ENCODE measurements at regions not wholly inside any gene's neighbourhood (a gene's known extent, or its start where the extent isn't known, plus 50 kb on each side); places are given as distances from the start of the nearest gene placed in this dataset.
A peak's percentile ranks its signal among the peaks of the same experiment; 100 is the strongest.

DNA sequence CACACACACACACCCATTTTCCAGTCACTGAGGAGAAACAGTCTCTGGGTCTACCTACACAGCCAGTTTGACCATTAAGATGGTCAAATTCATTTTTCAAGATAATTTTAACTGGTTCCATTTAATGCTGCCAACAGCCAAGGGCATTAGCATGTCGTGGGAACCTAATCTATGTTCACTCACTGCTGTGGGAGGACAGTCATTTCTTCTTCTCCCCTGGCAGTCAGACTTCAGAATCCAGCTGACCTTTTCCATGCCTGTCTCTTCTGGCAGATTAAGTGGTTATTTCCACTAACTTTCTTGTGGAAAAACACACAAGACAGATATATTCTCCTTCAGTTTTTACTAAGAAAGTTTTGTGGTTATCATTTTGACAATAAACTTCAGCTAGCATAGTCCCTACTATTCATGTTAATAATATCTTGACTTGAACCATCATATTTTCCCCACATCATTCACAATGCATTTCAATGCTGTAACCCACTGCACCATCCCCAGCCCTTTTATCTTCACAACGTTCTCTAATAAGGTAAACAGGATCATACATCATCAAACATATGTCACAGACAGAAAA is 82.2 kb downstream of the DAD1 start:
- H3K27me3 ChIP-seq (ENCODE audit: control insufficient read depth, low read length), result no peaks in the 10 kb centered on the region
- peaks cover 81% of the 10 kb centered on the region for H3K79me2 ChIP-seq (ENCODE audit: control insufficient read depth, low read length)
- peaks cover 52% of the 10 kb centered on the region for H3F3A ChIP-seq (ENCODE audit: control insufficient read depth, insufficient read depth)
- H3K9me3 ChIP-seq (ENCODE audit: control insufficient read depth, insufficient read depth, low read length), result no peaks in the 10 kb centered on the region
- no peaks in the 10 kb centered on the region for H3K9me2 ChIP-seq (replicated peaks; ENCODE audit: control insufficient read depth, low read length)
- peaks cover 26% of the 10 kb centered on the region for H3K36me3 ChIP-seq (ENCODE audit: control insufficient read depth, low read length)
- peak overlapping the region; percentile 98 for H3K27ac ChIP-seq (ENCODE audit: low read depth, low read length)
- H3K4me1 ChIP-seq (ENCODE audit: control insufficient read depth, low read length), result peaks cover 96% of the 10 kb centered on the region
- H3K4me2 ChIP-seq (ENCODE audit: low read length), result peak overlapping the region; percentile 90
- H3K4me3 ChIP-seq (ENCODE audit: low read length), result peak overlapping the region; percentile 74
- no peaks in the 10 kb centered on the region for H4K20me1 ChIP-seq (ENCODE audit: control insufficient read depth, insufficient read depth, low read depth, low read length)
- no peak for TF ChIP-seq EZH2phosphoT487 (IDR thresholded peaks at IDR 0.05; ENCODE audit: borderline replicate concordance, low read length)
- TF ChIP-seq, protein P1, sequence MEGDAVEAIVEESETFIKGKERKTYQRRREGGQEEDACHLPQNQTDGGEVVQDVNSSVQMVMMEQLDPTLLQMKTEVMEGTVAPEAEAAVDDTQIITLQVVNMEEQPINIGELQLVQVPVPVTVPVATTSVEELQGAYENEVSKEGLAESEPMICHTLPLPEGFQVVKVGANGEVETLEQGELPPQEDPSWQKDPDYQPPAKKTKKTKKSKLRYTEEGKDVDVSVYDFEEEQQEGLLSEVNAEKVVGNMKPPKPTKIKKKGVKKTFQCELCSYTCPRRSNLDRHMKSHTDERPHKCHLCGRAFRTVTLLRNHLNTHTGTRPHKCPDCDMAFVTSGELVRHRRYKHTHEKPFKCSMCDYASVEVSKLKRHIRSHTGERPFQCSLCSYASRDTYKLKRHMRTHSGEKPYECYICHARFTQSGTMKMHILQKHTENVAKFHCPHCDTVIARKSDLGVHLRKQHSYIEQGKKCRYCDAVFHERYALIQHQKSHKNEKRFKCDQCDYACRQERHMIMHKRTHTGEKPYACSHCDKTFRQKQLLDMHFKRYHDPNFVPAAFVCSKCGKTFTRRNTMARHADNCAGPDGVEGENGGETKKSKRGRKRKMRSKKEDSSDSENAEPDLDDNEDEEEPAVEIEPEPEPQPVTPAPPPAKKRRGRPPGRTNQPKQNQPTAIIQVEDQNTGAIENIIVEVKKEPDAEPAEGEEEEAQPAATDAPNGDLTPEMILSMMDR (IDR thresholded peaks at IDR 0.05; ENCODE audit: low read depth, low read length, poor library complexity, severe bottlenecking), result no peak

DNA sequence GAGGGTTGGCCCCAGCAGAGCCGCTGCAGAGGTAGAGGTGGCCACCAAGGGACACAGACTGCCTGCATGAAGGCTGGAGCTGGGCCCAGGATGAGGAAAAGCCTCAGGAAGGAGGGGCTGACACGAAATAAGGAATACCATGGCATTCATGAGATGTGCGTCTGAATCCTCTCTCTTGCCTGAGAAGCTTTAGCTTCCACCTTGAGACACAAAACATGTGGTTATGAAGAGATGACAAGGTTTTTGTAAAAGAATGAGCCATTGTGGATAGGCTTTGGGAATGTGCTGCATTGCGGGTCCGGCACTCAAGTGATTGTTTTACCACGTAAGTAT is 82.7 kb downstream of the DAD1 start:
- peak overlapping the region; percentile 98 for H3K27ac ChIP-seq (ENCODE audit: low read depth, low read length)

DNA sequence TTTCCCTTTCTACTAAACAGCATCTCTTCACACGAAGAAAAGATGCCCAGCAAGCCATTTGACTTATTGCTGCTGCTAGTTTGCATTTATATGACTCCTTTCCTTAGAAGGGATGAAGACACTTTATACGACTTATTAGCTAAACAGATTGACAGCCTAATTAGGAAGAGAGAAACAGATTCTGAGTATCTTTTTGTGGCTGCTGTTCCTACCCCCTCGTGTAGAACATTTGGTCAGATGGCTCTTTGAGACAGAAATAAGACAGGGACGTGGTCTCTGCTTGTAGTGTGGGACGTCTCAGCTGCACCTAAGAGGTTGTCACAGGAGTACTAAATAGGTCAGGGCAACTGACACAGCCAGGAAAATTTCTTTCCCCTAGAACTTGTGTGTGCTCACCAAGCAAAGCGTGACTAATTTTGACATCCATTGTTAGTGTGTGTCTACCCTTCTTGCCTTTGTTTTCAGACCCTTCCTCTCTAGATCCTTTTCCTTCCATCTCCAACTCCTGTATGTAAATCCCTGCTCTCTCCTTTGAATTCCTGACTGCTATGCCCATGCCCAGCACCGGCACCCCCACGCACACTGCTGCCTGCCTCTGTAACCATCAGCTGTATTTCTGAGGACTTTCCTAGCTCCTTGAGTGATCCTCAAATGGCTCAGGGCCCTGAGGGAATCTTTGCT is 83.2 kb downstream of the DAD1 start:
- TF ChIP-seq, protein P1 (IDR thresholded peaks at IDR 0.05; ENCODE audit: low read depth, low read length, poor library complexity, severe bottlenecking), result no peak
- no peak for TF ChIP-seq EZH2phosphoT487 (IDR thresholded peaks at IDR 0.05; ENCODE audit: borderline replicate concordance, low read length)
- Histone ChIP-seq H3K36me3 (ENCODE audit: control insufficient read depth, low read length) (peaks cover 26% of the 10 kb centered on the region), H3K27ac (ENCODE audit: low read depth, low read length) (peak overlapping the region; percentile 98), H3K4me1 (ENCODE audit: control insufficient read depth, low read length) (peaks cover 93% of the 10 kb centered on the region), H3K4me2 (ENCODE audit: low read length) (peak overlapping the region; percentile 90), H3K27me3 (ENCODE audit: control insufficient read depth, low read length) (no peaks in the 10 kb centered on the region), H3K4me3 (ENCODE audit: low read length) (peak overlapping the region; percentile 74), H3F3A (ENCODE audit: control insufficient read depth, insufficient read depth) (peaks cover 56% of the 10 kb centered on the region), H3K9me2 (replicated peaks; ENCODE audit: control insufficient read depth, low read length) (no peaks in the 10 kb centered on the region), H4K20me1 (ENCODE audit: control insufficient read depth, insufficient read depth, low read depth, low read length) (no peaks in the 10 kb centered on the region), H3K9me3 (ENCODE audit: control insufficient read depth, insufficient read depth, low read length) (no peaks in the 10 kb centered on the region), H3K79me2 (ENCODE audit: control insufficient read depth, low read length) (peaks cover 77% of the 10 kb centered on the region)

More for the DNA sequence above, 82.7 kb downstream of the DAD1 start:
- Histone ChIP-seq H3K27me3 (ENCODE audit: control insufficient read depth, low read length) (no peaks in the 10 kb centered on the region), H3K9me2 (replicated peaks; ENCODE audit: control insufficient read depth, low read length) (no peaks in the 10 kb centered on the region), H3K9me3 (ENCODE audit: control insufficient read depth, insufficient read depth, low read length) (no peaks in the 10 kb centered on the region), H3K36me3 (ENCODE audit: control insufficient read depth, low read length) (peaks cover 26% of the 10 kb centered on the region), H3K79me2 (ENCODE audit: control insufficient read depth, low read length) (peaks cover 78% of the 10 kb centered on the region), H3K4me2 (ENCODE audit: low read length) (peak overlapping the region; percentile 90), H3K4me1 (ENCODE audit: control insufficient read depth, low read length) (peaks cover 93% of the 10 kb centered on the region), H3F3A (ENCODE audit: control insufficient read depth, insufficient read depth) (peaks cover 56% of the 10 kb centered on the region), H4K20me1 (ENCODE audit: control insufficient read depth, insufficient read depth, low read depth, low read length) (no peaks in the 10 kb centered on the region), H3K4me3 (ENCODE audit: low read length) (peak overlapping the region; percentile 74)
- TF ChIP-seq, protein P1 (IDR thresholded peaks at IDR 0.05; ENCODE audit: low read depth, low read length, poor library complexity, severe bottlenecking), result no peak

Measured in DOHH2 (cell line).